ENCODE measurements at regions not wholly inside any gene's neighbourhood (a gene's known extent, or its start where the extent isn't known, plus 50 kb on each side); places are given as distances from the start of the nearest gene placed in this dataset.
"Not testable (repeated sequence)": the region's sequence is repeated elsewhere in the genome, so short reads cannot be mapped to it uniquely, and the experiment has no call there.

GRCh38 chr11:29227811-29228210, 789.0 kb downstream of the KCNA4 start:
- Histone ChIP-seq H3K27ac (ENCODE audit: low read depth, low read length) (no peak overlapping the region), H3K4me1 (ENCODE audit: control insufficient read depth in 1 of 2, insufficient read depth in 2 of 2, low read length in 2 of 2) (no peaks in the 10 kb centered on the region), H3K23ac (ENCODE audit: low read length) (no peak overlapping the region), H2AFZ (ENCODE audit: insufficient read depth, low read length, poor library complexity) (no peak overlapping the region), H3K14ac (ENCODE audit: low read length) (no peak overlapping the region), H3K36me3 (ENCODE audit: control insufficient read depth in 1 of 2, insufficient read depth in 2 of 2, low read length in 2 of 2) (no peaks in the 10 kb centered on the region), H3K79me2 (ENCODE audit: control insufficient read depth, insufficient read depth, low read length, poor library complexity) (no peaks in the 10 kb centered on the region), H2BK12ac (ENCODE audit: low read length) (no peak overlapping the region), H3K4me3 (ENCODE audit: low read depth, low read length) (no peak overlapping the region), H3K18ac (ENCODE audit: low read length) (no peak overlapping the region), H3K4ac (ENCODE audit: low read depth, low read length) (no peak overlapping the region), H4K8ac (ENCODE audit: low read depth, low read length) (no peak overlapping the region), H4K12ac (ENCODE audit: low read depth, low read length) (no peak overlapping the region), H3K4me2 (ENCODE audit: low read length) (no peak overlapping the region), H3K9ac (ENCODE audit: low read length) (no peak overlapping the region), H3K27me3 (ENCODE audit: insufficient read depth, low read length) (no peaks in the 10 kb centered on the region), H4K91ac (ENCODE audit: low read depth, low read length) (no peak overlapping the region), H3K9me3 (ENCODE audit: insufficient read depth, low read depth, low read length) (no peaks in the 10 kb centered on the region), H2AK5ac (ENCODE audit: low read length) (no peak overlapping the region), H3K79me1 (ENCODE audit: low read length) (no peaks in the 10 kb centered on the region), H2BK5ac (ENCODE audit: low read depth, low read length, poor library complexity) (no peak overlapping the region), H2BK120ac (ENCODE audit: insufficient read depth, low read length, poor library complexity) (no peak overlapping the region)
- no CpG with 5 or more reads among the region's 6 CpGs for WGBS (ENCODE audit: extremely low coverage, insufficient coverage, insufficient read length)
- no peak for DNase-seq

- H3K4ac ChIP-seq (ENCODE audit: low read depth, low read length) = no peak overlapping the region
- H2AK5ac ChIP-seq (ENCODE audit: low read length) = no peak overlapping the region
- no peak overlapping the region for H3K14ac ChIP-seq (ENCODE audit: low read length)
- H2BK120ac ChIP-seq (ENCODE audit: insufficient read depth, low read length, poor library complexity) = no peak overlapping the region
- H3K4me1 ChIP-seq (ENCODE audit: control insufficient read depth in 1 of 2, insufficient read depth in 2 of 2, low read length in 2 of 2) = no peaks in the 10 kb centered on the region
- DNase-seq = no peak
- no peak overlapping the region for H4K8ac ChIP-seq (ENCODE audit: low read depth, low read length)
- H3K9ac ChIP-seq (ENCODE audit: low read length) = no peak overlapping the region
- no peak overlapping the region for H2BK12ac ChIP-seq (ENCODE audit: low read length)
- H3K79me2 ChIP-seq (ENCODE audit: control insufficient read depth, insufficient read depth, low read length, poor library complexity) = no peaks in the 10 kb centered on the region
- no peak overlapping the region for H3K23ac ChIP-seq (ENCODE audit: low read length)
- no peak overlapping the region for H2AFZ ChIP-seq (ENCODE audit: insufficient read depth, low read length, poor library complexity)
- WGBS (ENCODE audit: extremely low coverage, insufficient coverage, insufficient read length) = no CpG with 5 or more reads among the region's 9 CpGs
- H4K91ac ChIP-seq (ENCODE audit: low read depth, low read length) = no peak overlapping the region
- H2BK5ac ChIP-seq (ENCODE audit: low read depth, low read length, poor library complexity) = no peak overlapping the region
- no peak overlapping the region for H3K18ac ChIP-seq (ENCODE audit: low read length)
- no peak overlapping the region for H3K4me2 ChIP-seq (ENCODE audit: low read length)
- H3K27ac ChIP-seq (ENCODE audit: low read depth, low read length) = no peak overlapping the region
- no peak overlapping the region for H4K12ac ChIP-seq (ENCODE audit: low read depth, low read length)
- no peaks in the 10 kb centered on the region for H3K36me3 ChIP-seq (ENCODE audit: control insufficient read depth in 1 of 2, insufficient read depth in 2 of 2, low read length in 2 of 2)
- H3K79me1 ChIP-seq (ENCODE audit: low read length) = no peaks in the 10 kb centered on the region
- H3K9me3 ChIP-seq (ENCODE audit: insufficient read depth, low read depth, low read length) = no peaks in the 10 kb centered on the region
- no peaks in the 10 kb centered on the region for H3K27me3 ChIP-seq (ENCODE audit: insufficient read depth, low read length)
- H3K4me3 ChIP-seq (ENCODE audit: low read depth, low read length) = peak overlapping the region; percentile 62
Observed at GRCh38 chr11:29224739-29225384, 792.0 kb downstream of the KCNA4 start.

DNA sequence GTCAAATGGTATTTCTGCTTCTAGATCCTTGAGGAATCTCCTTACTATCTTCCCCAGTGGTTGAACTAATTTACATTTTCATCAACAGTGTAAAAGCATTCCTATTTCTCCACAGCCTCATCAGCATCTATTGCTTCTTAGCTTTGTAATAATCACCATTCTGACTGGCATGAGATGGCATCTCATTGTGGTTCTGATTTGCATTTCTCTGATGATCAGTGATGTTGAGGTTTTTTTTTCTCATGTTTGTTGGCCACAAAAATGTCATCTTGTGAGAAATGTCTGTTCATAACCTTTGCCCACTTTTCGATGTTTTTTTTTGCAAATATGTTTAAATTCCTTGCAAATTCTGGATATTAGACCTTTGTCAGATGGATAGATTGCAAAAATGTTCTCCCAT, 797.3 kb downstream of the KCNA4 start:
- H3K23ac ChIP-seq (ENCODE audit: low read length); H2BK120ac ChIP-seq (ENCODE audit: insufficient read depth, low read length, poor library complexity); H3K27ac ChIP-seq (ENCODE audit: low read depth, low read length); DNase-seq; H3K27me3 ChIP-seq (ENCODE audit: insufficient read depth, low read length); H3K18ac ChIP-seq (ENCODE audit: low read length); H3K9ac ChIP-seq (ENCODE audit: low read length); H3K4me1 ChIP-seq (ENCODE audit: control insufficient read depth in 1 of 2, insufficient read depth in 2 of 2, low read length in 2 of 2); H3K4me2 ChIP-seq (ENCODE audit: low read length); H3K79me1 ChIP-seq (ENCODE audit: low read length); H2AK5ac ChIP-seq (ENCODE audit: low read length); H2BK5ac ChIP-seq (ENCODE audit: low read depth, low read length, poor library complexity); H2AFZ ChIP-seq (ENCODE audit: insufficient read depth, low read length, poor library complexity); H2BK12ac ChIP-seq (ENCODE audit: low read length); H3K4me3 ChIP-seq (ENCODE audit: low read depth, low read length); H4K8ac ChIP-seq (ENCODE audit: low read depth, low read length); H4K12ac ChIP-seq (ENCODE audit: low read depth, low read length); H3K4ac ChIP-seq (ENCODE audit: low read depth, low read length); H3K9me3 ChIP-seq (ENCODE audit: insufficient read depth, low read depth, low read length); H3K79me2 ChIP-seq (ENCODE audit: control insufficient read depth, insufficient read depth, low read length, poor library complexity); H3K14ac ChIP-seq (ENCODE audit: low read length); H4K91ac ChIP-seq (ENCODE audit: low read depth, low read length); H3K36me3 ChIP-seq (ENCODE audit: control insufficient read depth in 1 of 2, insufficient read depth in 2 of 2, low read length in 2 of 2): not testable (repeated sequence)
- no CpG with 5 or more reads among the region's 1 CpG for WGBS (ENCODE audit: extremely low coverage, insufficient coverage, insufficient read length)

DNA sequence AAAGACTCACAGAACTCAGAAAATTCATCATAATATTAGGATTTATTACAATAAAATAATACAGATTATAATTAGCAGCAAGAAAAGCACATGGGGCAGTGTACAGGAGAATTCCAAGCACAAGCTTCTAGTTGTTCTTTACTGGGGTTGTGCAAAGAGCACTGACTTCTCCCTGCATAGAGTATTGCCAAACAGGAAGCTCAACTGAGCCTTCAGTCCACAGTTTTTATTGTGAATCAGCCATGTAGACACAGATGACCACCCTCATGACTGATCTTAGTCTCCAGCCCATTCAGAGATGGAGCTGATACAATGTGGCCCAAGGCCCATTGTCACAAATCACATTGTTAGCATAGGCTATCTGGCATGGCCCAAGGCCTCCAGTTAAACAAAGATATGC, 798.9 kb downstream of the KCNA4 start:
- Histone ChIP-seq H3K23ac (ENCODE audit: low read length) (no peak overlapping the region), H2BK120ac (ENCODE audit: insufficient read depth, low read length, poor library complexity) (no peak overlapping the region), H3K79me2 (ENCODE audit: control insufficient read depth, insufficient read depth, low read length, poor library complexity) (no peaks in the 10 kb centered on the region), H3K27me3 (ENCODE audit: insufficient read depth, low read length) (no peaks in the 10 kb centered on the region), H2BK12ac (ENCODE audit: low read length) (no peak overlapping the region), H2BK5ac (ENCODE audit: low read depth, low read length, poor library complexity) (no peak overlapping the region), H3K4me1 (ENCODE audit: control insufficient read depth in 1 of 2, insufficient read depth in 2 of 2, low read length in 2 of 2) (no peaks in the 10 kb centered on the region), H3K18ac (ENCODE audit: low read length) (no peak overlapping the region), H3K79me1 (ENCODE audit: low read length) (no peaks in the 10 kb centered on the region), H3K27ac (ENCODE audit: low read depth, low read length) (no peak overlapping the region), H3K4me3 (ENCODE audit: low read depth, low read length) (no peak overlapping the region), H3K14ac (ENCODE audit: low read length) (no peak overlapping the region), H4K91ac (ENCODE audit: low read depth, low read length) (no peak overlapping the region), H3K4me2 (ENCODE audit: low read length) (no peak overlapping the region), H4K12ac (ENCODE audit: low read depth, low read length) (no peak overlapping the region), H3K36me3 (ENCODE audit: control insufficient read depth in 1 of 2, insufficient read depth in 2 of 2, low read length in 2 of 2) (no peaks in the 10 kb centered on the region), H4K8ac (ENCODE audit: low read depth, low read length) (no peak overlapping the region), H2AFZ (ENCODE audit: insufficient read depth, low read length, poor library complexity) (no peak overlapping the region), H3K9ac (ENCODE audit: low read length) (no peak overlapping the region), H3K9me3 (ENCODE audit: insufficient read depth, low read depth, low read length) (no peaks in the 10 kb centered on the region), H2AK5ac (ENCODE audit: low read length) (no peak overlapping the region), H3K4ac (ENCODE audit: low read depth, low read length) (no peak overlapping the region)
- peak in 1 of 2 donors; percentile 32 for DNase-seq

All from trophoblast cell (in vitro differentiated cells and primary cell).